Uterus (tissue), 3 donors: ENCODE measurements at regions not wholly inside any gene's neighbourhood (a gene's known extent, or its start where the extent isn't known, plus 50 kb on each side); places are given as distances from the start of the nearest gene placed in this dataset.

Experiments used
- DNase-seq, 2 donors: peaks; one replicate each; pipeline ENCODE4 v3.0.0-alpha.2; 2019 to 2020
- H3K27ac ChIP-seq, 2 donors: fragments of 200-600 bp; sonication (generic); 1 replicate in 1 of 2; 2 replicates in 1 of 2; pipeline ENCODE4 v1.5.1; 2016 to 2018
- H3K27me3 ChIP-seq, 2 donors: fragments of 200-600 bp; sonication (generic); one replicate each; pipeline ENCODE4 v1.5.1; 2018 to 2019; ENCODE audit warnings: control low read depth in 1 of 2
- H3K36me3 ChIP-seq, 2 donors: fragments of 200-600 bp; sonication (generic); one replicate each; pipeline ENCODE4 v1.5.1; 2019; ENCODE audit warnings: control low read depth in 1 of 2
- H3K4me1 ChIP-seq, 2 donors: fragments of 200-600 bp; sonication (generic); one replicate each; pipeline ENCODE4 v1.5.1; 2018 to 2019; ENCODE audit warnings: control low read depth in 1 of 2
- H3K4me3 ChIP-seq, 2 donors: fragments of 200-600 bp; sonication (generic); 1 replicate in 1 of 2; 2 replicates in 1 of 2; pipeline ENCODE4 v1.5.1; 2018 to 2019; ENCODE audit warnings: mild to moderate bottlenecking in 1 of 2
- H3K9me3 ChIP-seq, 2 donors: fragments of 200-600 bp; sonication (generic); one replicate each; pipeline ENCODE4 v1.5.1; 2019; ENCODE audit warnings: control low read depth in 1 of 2
- CTCF ChIP-seq, 4 experiments: fragments of 200-600 bp in 2 of 4; fragments of 450-650 bp in 2 of 4; sonication (generic) in 2 of 4; IDR thresholded peaks; one replicate each; pipeline ENCODE4 v1.5.1; 2016 to 2019; ENCODE audit warnings: antibody characterized with exemption in 4 of 4, mild to moderate bottlenecking in 2 of 4, moderate library complexity in 1 of 4
- POLR2A ChIP-seq, 2 donors: fragments of 450-650 bp; IDR thresholded peaks; one replicate each; pipeline ENCODE4 v1.6.1; 2016; ENCODE audit warnings: antibody characterized with exemption in 2 of 2, mild to moderate bottlenecking in 1 of 2, moderate library complexity in 1 of 2
- intact Hi-C: fragments of 100-400 bp; cut with DNase I; formaldehyde crosslinking; loops from one replicate; pipeline ENCODE4 v1.15.1; 2023; ENCODE audit warnings: low total_unique reads
- donor health status: DM: yes; HTN: yes; CAD: no.

- TF ChIP-seq CTCF (IDR thresholded peaks at IDR 0.05) (no peak), POLR2A (IDR thresholded peaks at IDR 0.05) (no peak)
- Histone ChIP-seq H3K9me3 (no peaks in the 10 kb centered on the region), H3K27me3 (no peaks in the 10 kb centered on the region), H3K4me1 (no peaks in the 10 kb centered on the region), H3K36me3 (no peaks in the 10 kb centered on the region), H3K4me3 (no peak overlapping the region), H3K27ac (no peak overlapping the region)
- intact Hi-C loops: no loop called here
- no peak for DNase-seq
These were observed 107.1 kb upstream of the LGSN start for GRCh38 chr6:63426844-63427243.

- H3K36me3 ChIP-seq: no peaks in the 10 kb centered on the region
- no peak for TF ChIP-seq CTCF (IDR thresholded peaks at IDR 0.05)
- TF ChIP-seq POLR2A (IDR thresholded peaks at IDR 0.05): no peak
- DNase-seq: no peak
- H3K4me1 ChIP-seq: no peaks in the 10 kb centered on the region
- no peak overlapping the region for H3K27ac ChIP-seq
- no peaks in the 10 kb centered on the region for H3K9me3 ChIP-seq
- H3K4me3 ChIP-seq: no peak overlapping the region
- no peaks in the 10 kb centered on the region for H3K27me3 ChIP-seq
- intact Hi-C loops: no loop called here
These were observed 108.2 kb upstream of the LGSN start for GRCh38 chr6:63427951-63428350.

- Histone ChIP-seq H3K27ac (no peak overlapping the region), H3K27me3 (no peaks in the 10 kb centered on the region), H3K4me3 (no peak overlapping the region), H3K36me3 (no peaks in the 10 kb centered on the region), H3K9me3 (no peaks in the 10 kb centered on the region), H3K4me1 (no peaks in the 10 kb centered on the region)
- no peak for DNase-seq
- TF ChIP-seq CTCF (IDR thresholded peaks at IDR 0.05) (no peak), POLR2A (IDR thresholded peaks at IDR 0.05) (no peak)
- intact Hi-C loops: no loop called here
These were observed 111.3 kb upstream of the LGSN start for GRCh38 chr6:63430985-63431519.

- TF ChIP-seq POLR2A (IDR thresholded peaks at IDR 0.05): no peak
- TF ChIP-seq CTCF (IDR thresholded peaks at IDR 0.05): no peak
- H3K9me3 ChIP-seq: no peaks in the 10 kb centered on the region
- H3K36me3 ChIP-seq: no peaks in the 10 kb centered on the region
- no peak overlapping the region for H3K27ac ChIP-seq
- no peak for DNase-seq
- H3K4me1 ChIP-seq: no peaks in the 10 kb centered on the region
- H3K27me3 ChIP-seq: no peaks in the 10 kb centered on the region
- intact Hi-C loops: no loop called here
- no peak overlapping the region for H3K4me3 ChIP-seq
These were observed 115.2 kb upstream of the LGSN start for GRCh38 chr6:63434943-63435342.

- TF ChIP-seq CTCF (IDR thresholded peaks at IDR 0.05) (no peak), POLR2A (IDR thresholded peaks at IDR 0.05) (no peak)
These were observed 116.6 kb upstream of the LGSN start for GRCh38 chr6:63436356-63436755.

More at GRCh38 chr6:63436356-63436755, 116.6 kb upstream of the LGSN start:
- Histone ChIP-seq H3K4me1 (no peaks in the 10 kb centered on the region), H3K9me3 (no peaks in the 10 kb centered on the region), H3K27me3 (no peaks in the 10 kb centered on the region), H3K27ac (no peak overlapping the region), H3K4me3 (no peak overlapping the region), H3K36me3 (no peaks in the 10 kb centered on the region)
- DNase-seq: no peak
- intact Hi-C loops: no loop called here
